CD4-positive, alpha-beta T cell treated with Interleukin-12 subunit alpha and Interleukin-12 subunit beta, for 1 hour (primary cell): ENCODE measurements at regions not wholly inside any gene's neighbourhood (a gene's known extent, or its start where the extent isn't known, plus 50 kb on each side); places are given as distances from the start of the nearest gene placed in this dataset.

ENCODE experiments used
- DNase-seq: peaks from one replicate; pipeline ENCODE4 v3.0.0-alpha.2; 2020

DNA sequence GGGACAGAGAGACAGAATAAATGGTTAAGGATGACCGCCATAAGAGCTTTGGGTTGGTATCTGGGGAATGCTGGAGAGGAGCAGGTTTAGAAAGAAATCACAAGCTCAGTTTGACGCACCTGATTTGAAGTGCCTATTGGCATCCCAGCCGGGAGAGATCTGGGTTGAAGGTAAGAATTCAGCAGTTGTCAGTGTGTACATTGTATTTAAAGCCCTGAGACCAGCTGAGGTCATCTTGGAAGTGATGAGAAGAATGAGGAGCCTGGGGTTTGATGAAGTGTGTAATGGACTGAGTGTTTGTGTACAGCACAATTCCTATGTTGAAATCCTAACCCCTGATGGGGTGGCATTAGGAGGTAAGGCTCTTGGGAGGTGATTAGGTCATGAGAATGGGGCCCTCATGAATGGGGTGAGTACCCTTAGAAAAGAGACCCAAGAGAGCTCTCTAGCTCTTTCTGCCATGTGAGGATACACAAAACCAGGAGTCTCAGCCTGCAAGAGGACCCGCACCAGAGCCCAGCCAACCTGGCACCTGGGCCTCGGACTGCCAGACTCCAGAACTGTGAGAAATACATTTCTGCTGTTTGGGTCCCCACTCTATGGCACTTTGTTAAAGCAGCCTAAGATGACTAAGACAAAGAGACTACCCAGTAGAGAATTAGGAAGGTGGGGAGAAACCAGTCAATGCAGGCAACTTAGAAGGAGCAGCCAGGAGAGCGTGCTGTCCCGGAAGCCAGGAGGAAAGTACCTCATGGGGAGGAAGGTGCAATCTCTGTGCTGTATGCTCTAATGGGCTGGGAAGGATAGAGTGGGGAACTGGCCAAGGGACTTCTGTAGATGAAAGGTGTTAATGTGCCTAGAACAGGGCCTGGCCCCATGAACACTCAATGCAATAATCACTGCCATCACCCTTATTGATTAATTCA lies 133.7 kb upstream of the SLC24A3 start:
- DNase-seq = no peak

DNA sequence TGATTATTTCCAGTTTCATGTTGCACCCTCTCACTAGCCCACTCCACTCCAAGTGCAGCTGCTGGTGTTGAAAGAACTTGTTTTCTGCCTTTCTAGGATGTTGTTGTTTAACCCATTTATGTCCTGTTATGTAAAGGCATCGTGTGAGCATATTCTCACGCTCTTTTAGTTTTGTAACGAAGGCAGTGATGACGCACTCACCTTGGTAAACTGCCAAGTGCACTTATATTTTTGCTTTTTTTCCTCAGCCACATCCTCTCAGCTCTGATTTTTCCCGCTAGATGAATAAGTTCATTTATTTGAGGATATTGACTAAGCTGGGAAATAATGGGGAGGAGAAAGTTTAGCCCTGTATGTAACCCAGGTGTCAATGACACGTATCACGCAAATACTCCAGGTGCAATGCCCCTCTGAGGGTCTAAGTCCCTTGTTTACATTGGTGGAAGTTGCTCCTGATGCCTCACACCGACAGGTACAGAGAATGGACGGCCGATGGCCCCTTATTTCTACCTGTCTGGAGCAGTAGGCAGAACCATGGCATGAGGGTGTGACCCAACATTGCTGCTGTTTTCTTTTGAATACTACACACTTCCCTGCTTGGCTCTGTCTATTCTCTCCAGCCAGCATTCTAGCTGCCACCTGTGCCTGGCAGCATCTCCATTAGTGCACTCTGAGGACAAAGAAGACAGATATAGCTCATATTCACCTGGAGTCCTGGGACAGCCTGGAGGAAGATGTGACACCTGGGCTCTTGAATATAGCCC lies 132.7 kb upstream of the SLC24A3 start:
- no peak for DNase-seq

DNA sequence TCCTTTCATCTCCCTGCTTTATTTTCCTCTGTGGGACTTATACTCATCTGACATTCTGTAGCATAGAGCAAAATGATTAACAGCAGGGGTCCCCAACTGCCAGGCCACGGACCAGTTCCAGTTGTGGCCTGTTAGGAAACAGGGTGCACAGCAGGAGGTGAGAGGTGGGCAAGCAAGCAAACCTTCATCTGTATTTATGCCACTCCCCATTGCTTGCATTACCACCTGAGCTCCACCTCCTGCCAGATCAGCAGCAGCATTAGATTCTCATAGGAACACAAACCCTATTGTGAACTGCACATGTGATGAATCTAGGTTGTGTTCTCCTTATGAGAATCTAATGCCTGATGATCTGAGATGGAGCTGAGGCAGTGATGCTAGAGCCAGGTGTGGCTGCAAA lies 130.5 kb upstream of the SLC24A3 start:
- no peak for DNase-seq

DNA sequence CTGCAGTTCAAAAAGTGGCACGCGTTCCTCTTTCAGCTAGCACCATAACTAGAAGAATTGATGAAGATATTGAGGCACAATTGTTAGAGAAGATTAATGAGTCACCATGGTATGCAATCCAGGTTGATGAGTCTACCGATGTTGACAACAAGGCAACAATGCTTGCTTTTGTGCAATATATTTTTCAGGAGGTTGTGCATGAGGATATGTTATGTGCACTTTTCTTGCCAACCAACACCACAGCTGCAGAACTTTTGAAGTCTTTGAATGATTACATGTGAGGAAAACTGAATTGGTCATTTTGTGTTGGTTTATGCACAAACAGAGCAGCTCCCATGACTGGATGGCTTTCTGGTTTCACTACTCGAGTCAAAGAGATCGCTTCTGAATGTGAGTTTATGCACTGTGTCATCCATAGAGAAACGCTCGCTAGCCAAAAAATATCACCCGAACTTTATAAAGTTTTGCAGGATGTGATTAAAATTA lies 129.3 kb upstream of the SLC24A3 start:
- no peak for DNase-seq

DNA sequence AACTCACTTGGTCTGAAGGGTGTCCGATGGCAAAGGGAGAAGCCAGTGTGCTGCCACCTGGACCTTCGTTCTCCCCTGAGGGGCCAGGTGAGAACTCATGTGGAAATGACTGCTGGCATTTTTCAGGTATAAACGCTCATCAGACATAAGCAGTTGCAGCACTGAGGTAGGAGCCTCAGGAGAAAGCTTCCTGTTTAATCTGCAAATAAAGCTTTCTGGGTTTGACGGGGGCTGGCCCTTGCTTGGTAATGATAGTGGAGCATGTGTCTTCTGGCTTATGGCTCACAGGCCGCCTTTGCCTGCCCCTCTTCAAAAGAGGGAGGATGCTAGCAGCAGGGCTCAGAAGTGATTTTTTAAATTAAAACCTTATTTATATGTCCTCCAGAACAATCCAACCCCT lies 122.1 kb upstream of the SLC24A3 start:
- DNase-seq = no peak

DNA sequence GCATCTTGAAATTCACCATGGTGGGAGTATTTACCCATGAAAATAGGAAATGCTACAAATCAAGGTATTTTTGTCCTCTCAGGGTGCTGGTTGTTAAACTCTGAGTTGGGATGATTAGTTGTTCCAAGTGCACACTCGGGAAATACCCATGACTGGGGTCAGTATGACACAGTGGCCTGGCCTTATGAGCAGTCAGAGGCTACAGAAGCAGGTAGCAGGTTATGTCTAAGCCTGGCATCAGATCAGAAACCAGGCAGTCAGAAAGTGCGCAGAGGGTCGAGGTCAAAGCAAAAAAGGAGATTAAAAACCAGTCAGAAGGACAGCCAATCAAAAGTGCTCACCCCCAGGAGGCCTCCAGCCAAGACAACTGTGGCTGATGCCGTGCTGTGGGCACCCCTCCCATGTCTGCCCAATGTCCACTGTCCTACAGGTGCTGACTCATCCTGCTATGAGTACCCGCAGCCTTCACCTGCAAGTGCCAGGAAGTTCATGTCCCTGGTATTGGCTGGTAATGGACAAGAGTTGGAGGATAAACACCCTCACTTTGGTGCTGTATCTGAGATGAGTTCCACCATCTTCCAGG lies 117.4 kb upstream of the SLC24A3 start:
- DNase-seq = no peak

DNA sequence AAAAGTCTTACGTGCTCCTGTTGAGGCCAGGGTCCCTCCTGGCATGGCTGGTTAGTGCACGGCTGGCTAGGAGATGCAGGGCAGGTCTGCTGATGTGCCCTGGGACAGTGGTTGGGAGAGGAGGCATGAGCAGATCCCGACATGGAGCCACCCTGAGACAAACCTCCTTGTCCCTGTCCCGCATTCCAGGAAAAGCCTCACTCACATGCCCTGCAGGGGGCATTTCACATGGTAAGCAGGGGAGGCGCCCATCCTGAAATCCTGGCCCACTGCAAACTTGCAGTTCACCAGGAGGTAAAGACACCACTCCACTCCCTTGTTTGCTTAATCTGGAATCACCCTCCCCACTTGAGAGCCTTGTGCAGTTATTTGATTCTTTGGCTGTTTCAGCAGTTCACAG lies 116.7 kb upstream of the SLC24A3 start:
- no peak for DNase-seq

DNA sequence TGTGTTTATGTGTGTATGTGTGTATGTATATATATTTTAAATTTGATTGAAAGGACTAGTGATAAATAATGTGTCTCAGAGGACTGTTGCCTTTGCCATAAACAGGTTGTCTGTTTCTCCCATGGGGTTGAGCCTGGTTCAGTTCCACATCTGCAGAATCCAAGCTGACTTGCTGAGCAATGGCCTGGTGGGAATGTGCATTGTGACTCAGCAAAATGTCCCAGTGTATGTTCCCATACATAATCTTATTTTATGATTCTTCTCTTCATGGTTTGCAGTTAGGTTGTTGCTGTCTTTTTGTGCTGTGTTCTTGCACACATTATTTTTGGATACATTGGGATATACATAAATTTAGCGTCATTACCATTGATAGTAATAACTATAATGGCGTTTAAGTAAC lies 115.6 kb upstream of the SLC24A3 start:
- no peak for DNase-seq

DNA sequence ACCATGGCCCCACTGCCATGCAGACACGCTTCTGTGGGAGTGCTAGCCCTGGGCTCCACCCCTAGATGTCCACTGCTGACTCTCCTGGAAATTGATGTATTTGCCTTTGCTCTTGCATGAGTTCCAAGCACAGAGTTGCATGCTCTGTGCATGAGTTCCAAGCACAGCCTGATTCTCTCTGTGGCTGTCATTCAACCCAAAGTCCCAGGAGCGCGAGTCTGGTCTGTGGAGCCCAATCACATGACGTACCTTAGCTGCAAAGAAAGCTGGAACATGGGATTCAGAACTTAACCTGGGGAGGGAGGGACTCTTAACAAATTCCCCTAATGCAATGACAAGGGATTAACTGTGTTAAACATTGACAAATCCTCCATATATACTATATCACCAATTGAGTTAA lies 114.3 kb upstream of the SLC24A3 start:
- DNase-seq = no peak

DNA sequence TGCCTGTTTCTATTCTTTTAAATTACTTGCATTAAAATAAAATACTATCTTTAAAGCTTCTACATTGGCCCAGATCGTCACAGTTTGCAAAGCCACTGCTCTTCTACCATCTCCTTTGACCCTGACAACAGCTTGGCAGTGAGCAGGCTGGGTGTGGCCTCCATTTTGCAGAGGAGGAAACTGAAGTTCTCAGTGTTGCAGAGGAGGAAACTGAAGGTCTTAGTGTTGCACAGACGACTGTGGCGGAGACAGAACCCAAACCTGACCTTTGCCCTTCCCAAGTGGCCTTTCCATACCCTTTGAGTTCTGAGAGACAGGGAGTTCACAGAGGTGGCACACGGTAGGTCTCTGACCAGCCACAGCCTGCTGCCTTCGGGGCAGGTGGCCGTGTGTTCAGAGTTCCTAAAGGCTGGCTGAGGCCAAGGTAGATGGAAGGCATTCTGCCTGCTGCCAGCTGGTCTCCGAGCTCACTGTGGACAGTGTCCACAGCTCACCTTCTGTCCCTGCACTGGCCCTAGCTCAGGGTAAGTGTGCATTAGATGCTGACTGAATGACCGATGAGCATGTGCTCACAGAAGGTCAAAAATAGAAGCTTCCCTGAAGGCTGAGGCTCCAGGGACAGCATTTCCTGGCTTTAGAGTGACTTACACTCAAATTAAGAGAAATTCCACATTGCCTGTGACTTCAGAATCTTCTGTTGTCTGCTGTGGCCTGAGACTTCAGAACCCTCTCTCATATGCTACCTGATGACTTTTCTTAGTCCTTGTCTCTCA lies 113.5 kb upstream of the SLC24A3 start:
- no peak for DNase-seq

DNA sequence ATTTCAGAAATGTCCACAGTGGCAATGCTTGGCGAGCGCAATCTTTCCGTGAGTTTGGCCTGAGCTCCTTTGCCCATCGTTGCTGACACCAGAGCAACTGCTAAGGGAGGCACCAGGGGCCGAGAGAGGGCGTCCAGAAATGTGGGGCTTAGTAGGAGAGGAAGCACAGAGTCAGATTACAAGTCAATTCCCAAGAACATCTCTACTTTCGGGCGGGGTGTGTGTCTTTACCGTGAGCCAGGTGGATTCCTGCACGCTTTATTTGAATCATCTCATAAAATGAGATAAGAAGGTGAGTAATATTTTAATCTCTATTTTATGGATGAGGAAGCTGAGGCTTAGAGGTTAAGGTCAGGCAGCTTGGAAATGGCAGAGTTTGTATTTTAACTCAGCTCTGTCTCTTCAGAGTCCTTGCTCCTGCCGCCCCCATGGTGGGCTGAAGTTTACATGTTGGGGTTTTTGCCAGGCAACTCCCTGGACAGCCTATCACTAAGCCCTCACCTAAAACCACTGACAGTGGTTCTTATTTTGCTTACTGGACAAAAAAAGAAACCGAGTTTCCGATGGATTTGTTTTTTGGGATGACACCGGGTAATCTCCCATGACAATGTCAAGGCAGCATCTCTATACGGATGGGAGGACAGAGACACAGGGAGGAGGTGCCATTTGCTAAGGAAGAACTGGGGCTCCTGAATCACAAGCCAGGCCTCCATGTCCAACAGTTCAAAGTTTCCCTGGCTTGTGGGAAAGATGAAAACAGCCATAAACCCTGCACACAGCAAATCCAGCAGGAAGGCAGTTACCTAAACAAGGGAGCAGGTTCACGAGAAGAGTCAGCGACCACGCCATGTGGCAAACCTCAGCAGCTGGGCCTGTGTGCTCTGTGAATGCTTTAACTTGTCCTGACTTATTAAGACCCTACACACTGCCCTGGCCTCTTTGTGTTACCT lies 112.6 kb upstream of the SLC24A3 start:
- no peak for DNase-seq

DNA sequence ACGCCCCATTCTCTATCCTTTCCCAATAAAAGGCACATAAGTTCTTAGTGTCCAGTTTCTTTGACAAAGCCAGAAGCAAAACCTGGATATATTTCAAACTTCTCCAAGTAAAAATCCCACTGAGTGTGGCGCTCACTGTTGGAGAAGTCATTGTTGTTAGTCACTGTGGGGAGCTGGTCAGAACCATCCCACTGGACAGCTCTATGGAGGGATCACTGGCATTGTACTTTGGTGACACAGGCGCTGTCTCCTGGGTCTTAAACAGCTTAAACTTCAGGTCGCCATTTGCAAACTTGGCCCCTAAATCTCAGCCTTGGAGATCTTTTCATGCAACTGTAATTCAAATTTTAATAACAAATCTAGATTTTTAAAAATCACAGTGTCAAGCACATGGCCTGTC lies 111.5 kb upstream of the SLC24A3 start:
- DNase-seq = no peak

DNA sequence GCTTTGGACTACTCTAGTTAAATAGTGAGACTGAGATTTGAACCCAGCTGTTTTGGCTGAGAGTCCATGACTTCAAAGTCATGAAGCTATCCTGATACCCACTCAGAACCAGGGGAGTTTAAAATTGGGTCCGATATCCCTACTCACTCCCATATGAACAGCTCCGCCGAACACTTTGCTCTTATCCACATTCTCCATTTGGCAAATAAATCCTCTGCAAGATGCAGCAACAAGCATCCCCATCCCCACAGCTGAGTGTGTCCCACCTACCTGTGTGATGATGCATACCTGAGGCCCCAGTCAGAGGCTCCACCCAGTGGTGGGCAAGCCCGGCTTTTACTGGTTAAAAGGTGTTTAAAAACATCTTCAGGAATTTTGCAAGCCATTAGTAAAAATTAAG lies 108.3 kb upstream of the SLC24A3 start:
- no peak for DNase-seq

DNA sequence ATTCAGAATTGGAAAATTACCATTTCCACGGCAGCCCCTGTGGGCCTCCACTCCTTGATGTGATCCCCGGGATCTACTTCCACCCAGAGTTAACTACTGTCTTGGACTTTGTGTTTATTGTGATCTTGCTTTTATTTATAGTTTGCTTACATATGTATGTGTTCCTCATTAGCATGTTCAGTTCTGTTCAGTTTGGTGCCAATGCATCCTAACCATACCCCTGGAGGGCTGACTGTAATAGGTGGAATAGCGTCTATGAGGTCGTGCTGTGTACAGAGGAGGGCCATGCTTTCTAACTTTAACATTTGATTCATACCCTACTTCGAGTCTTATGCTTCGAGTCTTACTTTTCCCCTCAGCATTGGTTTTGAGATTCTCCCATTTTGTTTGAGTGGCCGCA lies 104.3 kb upstream of the SLC24A3 start:
- no peak for DNase-seq

DNA sequence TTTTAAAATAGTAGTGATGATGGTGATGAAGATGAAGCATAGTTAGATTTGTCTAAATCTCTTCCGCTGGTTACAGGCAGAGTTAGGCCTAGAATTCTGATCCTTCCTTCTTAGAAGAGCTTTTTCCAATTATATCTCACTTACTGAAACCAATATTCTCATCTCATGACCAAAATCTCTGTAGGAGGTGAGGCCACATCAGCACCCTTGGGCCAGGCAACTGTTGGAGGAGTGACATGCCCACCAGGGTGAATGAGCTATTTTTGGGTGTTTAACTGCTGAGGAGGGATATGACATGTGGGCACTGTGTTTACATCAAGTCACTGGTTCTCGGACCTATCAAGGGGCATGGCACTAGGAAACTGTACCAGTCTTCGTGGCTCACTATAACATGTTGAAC lies 102.2 kb upstream of the SLC24A3 start:
- DNase-seq = no peak

DNA sequence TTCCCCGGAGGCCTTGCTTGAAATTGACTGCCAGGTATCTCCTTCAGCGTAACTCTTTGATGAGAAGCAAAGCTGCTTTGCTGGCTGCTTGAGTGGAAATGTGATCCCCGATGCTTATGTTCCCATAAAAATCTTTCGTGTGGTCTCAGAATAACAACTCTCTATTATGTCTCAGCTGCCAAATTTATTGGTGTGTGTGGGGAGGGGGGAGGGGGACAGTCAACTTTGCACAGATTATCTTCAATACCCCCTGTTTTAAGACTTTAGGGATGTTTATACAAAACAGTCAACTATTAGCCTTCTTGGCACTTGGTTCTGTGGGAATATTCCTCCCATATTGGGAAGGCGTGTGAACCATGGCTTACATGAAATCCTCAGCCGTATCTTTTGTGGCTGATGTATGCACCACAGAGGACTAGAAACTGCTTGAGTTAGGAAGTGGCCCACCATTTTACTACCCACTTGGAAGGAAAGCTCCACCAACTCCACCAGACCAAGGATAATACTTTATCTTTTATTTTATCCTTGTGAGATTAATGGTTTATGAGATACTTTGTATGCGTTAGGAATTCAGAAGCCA lies 101.5 kb upstream of the SLC24A3 start:
- DNase-seq = no peak

DNA sequence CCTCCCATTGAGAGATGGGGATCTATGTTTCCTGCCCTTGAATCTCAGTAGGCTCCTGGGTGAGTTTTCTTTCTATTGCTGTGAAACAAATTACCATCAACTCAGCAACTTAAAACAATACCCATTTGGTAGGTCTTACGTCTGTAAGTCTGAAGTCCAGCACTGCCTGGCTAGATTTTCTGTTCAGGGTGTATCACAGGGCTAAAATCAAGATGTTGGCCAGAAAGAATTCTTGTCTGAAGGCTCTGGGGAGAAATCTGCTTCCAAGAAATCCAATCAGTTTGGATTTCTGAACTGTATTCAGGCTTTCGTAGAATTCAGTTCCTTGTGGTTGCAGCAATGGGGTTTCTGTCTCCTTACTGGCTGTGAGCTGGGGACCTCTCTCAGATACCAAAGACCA lies 99.6 kb upstream of the SLC24A3 start:
- DNase-seq = no peak

DNA sequence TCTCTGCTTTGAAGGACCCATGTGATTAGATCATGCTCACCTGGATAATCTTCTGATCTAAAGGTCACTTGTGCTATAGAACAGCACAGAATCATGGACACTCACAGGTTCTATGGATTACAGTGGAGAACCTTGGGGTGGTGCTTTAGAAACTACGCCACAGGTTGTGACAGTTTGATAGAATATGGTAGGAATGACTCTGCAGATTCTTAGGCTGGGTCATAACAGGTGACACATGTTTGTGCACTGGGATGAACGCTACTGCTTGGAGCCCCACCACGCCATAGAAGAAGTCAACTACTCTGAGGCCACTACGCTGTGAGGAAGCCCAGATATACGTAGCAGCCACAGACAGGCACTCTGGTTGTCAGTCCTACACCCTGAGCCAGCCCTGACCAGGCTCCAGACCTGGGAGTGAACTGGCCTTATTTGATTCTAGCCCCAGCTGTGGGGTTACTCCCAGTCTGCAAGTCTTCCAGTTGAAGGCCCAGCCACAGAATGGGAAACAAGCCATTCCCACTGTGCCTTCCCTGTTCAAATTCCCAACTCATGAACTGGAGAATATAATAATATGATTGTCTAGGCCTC lies 99.0 kb upstream of the SLC24A3 start:
- no peak for DNase-seq

DNA sequence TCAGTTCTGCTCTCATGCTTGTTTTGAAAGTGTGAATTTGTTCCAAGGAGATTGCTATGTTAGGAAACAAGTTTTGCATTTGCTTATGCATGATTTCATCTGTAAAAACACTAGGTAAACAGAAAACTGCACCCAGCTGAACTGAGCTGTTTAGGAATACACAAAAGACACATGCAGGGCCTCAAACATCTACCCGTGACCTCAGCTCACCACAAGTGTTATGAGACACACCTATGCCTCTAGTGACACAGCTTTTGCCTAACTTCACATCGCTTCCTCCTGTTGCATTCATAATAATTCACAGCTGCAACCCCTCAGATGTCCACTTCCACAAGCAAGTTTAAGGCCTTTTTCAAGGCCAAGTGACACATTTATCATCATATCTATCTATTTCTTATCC lies 98.0 kb upstream of the SLC24A3 start:
- no peak for DNase-seq

DNA sequence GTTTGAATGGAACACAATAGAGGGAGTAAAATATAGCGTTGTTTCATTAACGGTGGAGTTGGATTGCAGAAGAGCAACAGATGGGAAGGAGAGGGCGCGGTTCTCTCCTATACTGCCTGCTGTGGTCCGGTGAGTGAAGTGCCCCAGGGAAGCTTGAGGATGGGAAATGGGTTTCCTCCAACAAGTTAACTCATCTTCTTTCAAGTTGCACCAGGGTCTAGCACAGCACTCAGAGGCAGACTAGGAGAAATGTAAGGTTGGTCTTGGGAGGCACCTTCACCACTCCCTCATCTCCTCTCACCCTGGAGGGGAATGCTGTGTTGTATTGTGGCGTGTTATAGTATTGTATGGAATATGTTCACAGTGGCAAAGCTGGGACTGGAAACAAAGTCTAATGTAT lies 96.9 kb upstream of the SLC24A3 start:
- no peak for DNase-seq

DNA sequence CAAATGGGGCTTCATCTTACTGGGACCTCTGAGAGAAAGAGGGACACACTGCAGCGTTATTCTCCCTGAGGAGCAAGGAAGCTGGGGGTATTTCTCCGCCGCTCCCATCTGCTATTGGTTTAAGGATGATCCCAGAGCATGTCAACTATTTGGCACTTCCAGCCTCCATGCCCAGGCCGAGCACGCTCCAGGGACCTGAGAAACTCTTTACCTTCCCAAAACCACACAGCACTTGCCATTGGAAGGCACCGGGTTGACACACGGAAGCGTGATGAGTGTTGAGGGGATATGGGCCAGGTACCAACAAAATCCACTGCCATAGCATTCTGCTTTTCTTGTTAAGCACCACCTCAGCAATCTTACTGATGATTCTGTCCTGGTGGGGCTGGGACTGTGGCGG lies 92.4 kb upstream of the SLC24A3 start:
- no peak for DNase-seq
